GM18520 (cell line): ENCODE measurements at regions not wholly inside any gene's neighbourhood (a gene's known extent, or its start where the extent isn't known, plus 50 kb on each side); places are given as distances from the start of the nearest gene placed in this dataset.
A peak's percentile ranks its signal among the peaks of the same experiment; 100 is the strongest.
"Not testable (repeated sequence)": the region's sequence is repeated elsewhere in the genome, so short reads cannot be mapped to it uniquely, and the experiment has no call there.

Source experiments
- ATAC-seq: cut with Tn5 transposase; IDR thresholded peaks from one replicate; pipeline ENCODE4 v1.9.1; 2021; ENCODE audit not compliant: unreplicated experiment

DNA sequence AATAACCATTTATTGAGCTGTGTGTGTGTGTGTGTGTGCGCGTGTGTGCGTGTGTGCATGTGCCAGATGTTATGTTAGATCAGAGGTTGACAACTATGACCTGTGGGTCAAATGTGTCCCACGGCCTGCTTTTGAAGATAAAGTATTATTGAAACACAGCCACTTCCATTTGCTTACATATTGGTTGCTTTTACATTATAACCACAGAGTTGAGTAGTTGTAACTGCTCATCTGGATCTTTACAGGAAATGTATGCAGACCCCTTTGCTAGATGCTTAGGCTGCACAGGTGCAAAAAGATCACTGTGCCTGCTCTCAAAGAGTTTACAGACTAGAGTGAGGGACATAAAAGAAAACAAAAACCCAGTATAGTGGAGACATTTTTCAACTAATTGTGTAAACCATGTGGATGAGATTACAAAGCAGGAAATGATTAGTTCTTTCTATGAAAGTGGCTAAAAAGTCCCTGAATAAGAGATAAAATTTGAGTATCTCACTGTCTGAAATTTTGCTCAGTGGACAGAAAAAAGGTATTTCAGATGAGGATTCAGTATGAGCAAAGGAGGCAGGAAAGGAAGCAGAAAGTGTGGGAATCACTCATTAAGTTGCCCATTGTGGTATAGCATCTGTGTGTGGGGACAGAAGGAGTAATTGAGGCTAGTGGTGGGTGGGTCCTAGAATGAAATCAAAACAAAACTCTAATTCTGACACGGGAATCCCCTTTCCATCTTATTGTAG is 188.4 kb downstream of the PAH start:
- peak; percentile 38 for ATAC-seq

GRCh38 chr12:102726686-102727085 is 190.4 kb downstream of the PAH start:
- ATAC-seq, result no peak

- ATAC-seq, result no peak
Measured at GRCh38 chr12:102722147-102722546, 194.9 kb downstream of the PAH start.

DNA sequence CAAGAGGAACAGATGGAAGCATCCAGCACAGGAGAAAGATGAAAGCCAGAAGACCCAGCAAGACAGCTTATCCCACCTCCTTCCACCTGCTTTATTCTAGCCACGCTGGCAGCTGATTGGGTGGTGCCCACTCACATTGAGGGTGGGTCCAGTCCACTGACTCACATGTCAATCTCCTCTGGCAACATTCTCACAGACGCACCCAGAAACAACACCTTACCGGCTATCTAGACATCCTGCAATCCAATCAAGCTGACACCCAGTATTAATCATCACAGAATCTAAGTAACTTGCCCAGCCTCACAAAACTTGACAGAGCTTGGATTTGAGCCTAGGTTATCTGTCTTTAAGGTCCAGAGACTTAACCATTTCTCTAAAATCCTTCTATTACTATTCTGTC is 208.9 kb downstream of the PAH start:
- no peak for ATAC-seq

DNA sequence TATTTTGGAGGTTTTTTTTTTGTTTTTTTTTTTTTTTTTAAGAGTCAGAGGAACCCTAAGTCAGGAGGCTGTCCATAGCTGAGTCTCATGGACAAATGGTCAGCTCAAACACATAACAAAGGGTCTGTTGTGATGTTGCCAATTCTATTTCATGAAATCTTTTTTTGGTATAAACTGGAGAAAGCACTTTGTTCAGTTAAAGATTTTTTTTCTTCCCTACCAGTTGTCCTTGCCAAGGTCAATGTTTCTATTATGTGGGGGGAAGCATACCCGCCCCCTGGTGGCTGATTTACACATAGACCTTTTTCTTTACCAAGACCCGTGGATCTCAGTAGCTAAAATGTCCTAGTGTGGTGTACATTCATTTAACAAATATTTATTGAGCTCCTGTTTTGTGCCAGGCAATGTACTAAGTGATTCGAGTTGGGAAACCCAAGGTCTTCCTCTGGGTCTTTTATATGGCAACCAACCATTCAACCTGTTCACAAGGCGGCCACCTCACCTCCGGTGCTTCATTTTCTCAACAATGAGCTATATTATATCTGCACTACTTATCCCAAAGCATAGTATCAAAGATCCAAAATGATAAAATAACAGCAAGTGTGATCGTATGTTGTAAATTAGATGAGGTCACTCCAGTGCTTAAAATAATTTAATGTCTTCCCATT is 214.5 kb downstream of the PAH start:
- ATAC-seq, result no peak

DNA sequence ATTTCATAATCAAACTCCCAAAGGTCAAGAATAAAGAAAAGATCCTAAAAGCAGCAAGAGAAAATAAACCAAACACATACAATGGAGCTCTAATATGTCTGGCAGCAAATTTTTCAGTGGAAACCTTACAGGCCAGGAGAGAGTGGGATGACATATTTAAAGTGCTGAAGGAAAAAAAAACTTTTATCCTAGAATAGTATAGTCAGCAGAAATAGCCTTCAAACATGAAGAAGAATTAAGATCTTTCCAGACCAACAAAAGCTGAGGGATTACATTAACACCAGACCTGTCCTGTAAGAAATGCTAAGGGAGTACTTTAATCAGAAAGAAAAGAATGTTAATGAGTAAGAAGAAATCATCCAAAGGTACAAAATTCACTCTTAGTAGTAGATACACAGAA is 215.7 kb upstream of the IGF1 start:
- no peak for ATAC-seq

GRCh38 chr12:102694903-102695302 is 214.5 kb upstream of the IGF1 start:
- ATAC-seq, result no peak

DNA sequence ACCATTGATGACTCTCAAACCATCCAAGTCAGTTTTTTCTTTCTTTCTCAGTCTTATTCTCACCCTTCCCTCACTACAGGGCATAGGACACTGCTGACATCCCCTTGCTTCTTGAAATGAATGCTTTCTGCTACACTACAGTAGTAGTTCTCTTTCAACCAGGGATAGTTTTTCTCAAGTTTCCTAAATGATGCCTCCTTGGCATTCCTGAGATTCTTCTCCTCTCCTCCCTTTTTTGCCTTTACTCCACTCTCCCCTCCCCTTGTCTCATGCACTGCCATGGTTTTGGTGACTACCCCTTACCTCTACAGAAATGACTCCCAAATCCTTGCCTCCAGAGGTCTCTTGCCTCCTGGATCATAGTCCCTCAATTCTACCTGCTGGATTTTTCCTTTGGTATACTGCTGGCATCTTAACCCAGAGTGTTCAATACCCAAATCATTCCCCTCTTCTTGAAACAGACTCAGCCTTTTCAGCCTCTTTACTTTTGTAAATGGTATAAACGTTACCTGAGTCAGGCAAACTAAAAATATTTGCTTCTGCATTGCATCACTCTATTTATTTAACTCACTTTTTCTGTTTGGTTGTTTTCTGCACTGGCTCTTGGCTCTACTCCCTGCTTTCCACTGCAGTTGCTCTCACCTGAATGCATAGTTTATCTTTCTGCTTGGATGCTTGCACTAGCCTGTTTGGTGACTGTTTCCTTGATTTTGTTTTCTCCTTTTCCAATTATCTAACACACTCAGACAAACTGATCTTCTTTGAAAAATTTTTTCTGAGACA is 211.6 kb upstream of the IGF1 start:
- no peak for ATAC-seq

DNA sequence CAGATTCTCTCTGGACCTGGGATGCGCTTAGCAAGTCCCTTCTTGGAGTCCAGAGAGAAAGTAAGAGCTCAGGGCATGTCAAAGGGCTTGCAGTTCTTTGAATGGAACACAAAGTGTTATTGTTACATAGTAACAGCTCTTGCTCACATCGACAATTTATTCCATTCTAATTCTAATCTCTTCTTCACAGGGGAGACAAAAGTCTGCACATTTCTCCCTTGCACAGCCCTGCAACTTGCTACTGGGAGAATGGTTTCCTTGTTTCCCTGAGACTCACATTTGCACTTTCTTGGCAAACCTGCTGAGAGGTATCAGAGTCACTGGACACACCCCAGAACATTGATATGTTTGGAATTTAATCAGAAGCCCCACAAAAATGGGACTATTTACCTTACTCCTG is 209.9 kb upstream of the IGF1 start:
- no peak for ATAC-seq

DNA sequence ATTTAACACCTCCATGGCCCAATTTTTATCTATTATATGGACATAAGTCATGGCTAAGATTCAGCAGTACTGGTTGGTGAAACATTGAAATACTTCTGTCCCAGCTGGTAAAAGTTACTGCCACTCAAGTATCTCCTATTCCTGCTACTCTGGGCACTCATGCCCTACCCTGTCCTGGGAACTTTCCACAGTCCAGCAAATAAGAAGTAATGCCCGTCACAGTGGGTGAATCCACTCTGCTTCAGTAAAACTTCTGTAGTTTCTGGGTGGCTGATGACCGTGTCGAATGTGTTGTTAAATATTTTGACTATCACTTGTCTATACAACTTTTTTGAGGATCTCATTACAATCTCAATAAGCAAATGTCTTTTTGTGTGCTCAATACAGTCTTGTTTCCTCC is 209.3 kb upstream of the IGF1 start:
- ATAC-seq, result no peak

DNA sequence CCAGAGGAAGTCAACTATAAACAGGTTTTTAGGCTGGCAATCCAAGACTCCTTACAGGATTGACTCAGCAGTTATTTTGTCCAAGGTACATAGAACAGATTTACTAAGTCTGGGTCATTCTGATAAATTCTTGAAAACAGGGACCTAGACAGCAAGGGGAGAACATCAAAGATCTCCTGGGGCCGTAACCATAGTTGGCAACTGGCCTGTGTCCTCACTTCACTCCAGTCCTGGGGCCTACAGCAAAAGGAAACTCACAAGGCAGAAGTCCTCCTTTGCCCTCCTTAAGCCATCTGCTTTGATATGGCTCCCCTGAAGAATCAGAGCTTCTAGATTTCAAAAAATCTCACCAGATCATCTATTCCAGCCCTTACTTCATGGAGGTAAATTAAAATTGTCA is 207.2 kb upstream of the IGF1 start:
- ATAC-seq, result no peak

DNA sequence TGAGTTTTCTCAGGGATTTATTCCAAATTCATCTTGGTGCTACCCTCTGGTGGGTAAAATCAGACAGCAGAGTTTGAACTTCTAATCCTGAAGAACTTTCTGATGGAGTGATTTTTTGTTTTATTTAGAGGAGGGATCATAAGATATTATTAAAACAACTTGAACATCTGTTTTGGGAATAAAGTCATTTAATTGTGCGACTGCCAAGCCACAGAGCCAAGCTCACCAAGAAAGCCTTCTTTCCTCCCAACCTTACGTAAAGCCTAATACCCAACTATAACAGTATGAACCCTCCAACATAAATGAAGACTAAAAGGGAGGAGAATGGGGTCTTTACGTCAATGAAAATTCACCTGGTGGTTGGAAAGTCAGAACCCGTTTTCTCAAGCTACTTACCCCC is 205.5 kb upstream of the IGF1 start:
- ATAC-seq, result no peak

GRCh38 chr12:102685172-102685571 is 204.8 kb upstream of the IGF1 start:
- ATAC-seq, result no peak

DNA sequence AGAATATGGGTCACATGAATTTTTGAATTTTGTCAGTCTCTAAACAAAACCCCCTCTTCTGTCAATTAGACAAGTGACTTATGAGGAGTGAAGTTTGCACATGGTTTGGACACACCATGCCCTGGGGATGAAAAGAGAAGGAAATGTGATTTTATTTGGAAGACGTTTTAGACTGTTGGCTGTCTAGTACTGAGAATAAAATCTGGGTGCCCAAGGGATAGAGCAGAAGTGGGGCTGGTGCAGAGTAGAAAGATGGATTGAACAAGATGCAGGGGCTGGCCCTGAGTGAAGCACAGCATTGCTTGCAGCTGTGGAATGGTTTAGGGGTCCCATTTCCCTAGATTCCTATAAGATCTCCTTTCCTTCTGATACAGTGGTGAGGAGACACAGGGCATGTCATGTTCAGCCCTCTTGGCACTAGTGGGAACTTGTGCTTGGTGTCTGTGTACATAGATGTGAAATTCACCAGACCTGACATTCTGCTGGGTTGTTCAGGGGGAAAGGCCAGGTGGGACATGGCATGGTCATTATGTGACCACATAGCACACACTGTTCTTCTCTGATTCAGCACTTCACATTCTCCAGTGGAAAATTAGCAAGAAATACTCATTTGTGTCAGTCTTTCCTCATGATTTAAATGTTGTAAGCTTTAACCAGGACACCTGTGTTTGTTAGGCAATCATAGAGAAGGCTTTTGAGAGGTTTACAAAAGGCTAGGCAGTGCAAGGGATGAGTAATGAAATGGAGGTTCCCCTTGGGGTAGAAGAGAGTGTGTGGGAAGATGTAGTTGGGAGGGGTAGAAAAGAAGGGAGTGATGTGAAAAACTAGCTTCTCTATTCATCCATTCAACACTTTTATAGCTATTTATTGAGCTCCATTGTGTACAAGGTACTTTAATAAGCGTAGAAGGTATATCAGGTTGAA is 202.3 kb upstream of the IGF1 start:
- ATAC-seq, result no peak

DNA sequence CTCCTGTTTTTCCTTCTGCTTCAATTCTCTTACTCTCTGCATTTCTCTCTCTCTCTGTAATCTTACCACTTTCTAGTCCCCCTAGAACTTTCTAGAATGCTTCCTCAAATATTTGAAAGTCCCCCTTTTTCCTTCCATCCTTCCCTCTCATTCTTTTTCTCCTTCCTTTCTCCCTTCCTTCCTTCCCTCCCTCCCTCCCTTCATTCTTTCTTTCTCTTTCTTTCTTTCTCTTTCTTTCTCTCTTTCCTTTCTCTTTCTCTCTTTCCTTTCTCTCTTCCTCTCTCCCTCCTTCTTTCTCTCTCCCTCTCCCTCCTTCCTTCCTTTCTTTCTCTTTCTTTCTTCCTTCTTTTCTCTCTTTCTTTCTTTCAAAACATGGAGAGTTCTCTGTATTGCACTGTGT is 201.4 kb upstream of the IGF1 start:
- no peak for ATAC-seq

DNA sequence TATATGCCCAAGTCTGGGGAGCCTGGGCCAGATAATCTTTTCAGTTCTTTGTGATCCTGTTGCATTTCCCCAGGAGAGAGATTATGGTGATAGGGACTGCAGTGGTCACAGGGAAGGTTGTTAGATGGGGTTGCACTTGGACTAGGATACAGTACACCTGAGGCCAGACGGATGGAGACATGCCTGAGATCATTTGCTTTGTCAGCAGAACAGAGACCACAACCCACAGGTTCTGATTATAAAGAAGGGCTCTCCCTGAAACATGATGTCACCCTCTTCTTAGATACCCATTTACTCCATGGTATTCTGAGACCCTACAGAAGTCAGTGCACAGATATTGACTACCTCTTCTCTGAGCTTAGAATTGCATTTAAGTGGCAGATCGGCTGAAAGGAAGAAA is 200.9 kb upstream of the IGF1 start:
- no peak for ATAC-seq

- no peak for ATAC-seq
Measured at GRCh38 chr12:102680304-102680703, 199.9 kb upstream of the IGF1 start.

DNA sequence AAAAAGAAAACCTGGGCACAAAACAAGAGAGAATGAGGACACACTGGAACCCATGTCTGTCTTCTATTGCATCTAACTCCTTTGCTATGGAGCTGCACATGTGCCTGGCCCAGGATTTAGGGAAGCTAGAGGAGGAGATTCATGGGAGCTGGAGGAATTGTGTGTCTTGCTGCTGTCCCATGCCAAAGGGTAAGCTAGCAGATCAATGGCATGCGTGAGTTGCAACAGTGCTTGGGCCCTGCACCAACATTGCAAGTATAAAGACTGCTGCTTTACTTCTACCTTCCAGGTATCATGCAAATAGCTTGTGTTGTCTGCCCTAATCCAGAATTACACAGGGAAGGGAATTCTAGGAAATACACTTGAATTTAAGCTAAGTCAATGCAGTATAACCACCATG is 196.4 kb upstream of the IGF1 start:
- ATAC-seq, result no peak

GRCh38 chr12:102675672-102676071 is 195.3 kb upstream of the IGF1 start:
- ATAC-seq, result no peak

DNA sequence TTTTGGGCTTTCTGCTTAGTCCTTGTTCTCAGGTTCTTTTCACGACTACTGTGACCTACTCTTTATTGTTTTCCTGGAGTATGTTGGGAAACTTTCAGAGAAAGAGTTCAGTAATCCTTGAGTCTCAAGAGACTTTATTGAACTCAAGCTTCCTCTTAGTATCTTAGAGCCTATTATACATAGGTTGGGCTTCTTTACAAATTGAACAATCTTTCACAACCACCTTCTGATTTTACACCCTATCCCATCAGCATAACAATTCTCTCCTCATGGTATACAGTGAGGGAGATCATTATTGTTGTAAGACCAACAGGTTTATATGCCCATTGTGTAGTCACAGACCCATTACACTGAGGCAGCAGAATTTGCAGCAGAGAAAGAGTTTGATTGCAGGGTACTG is 193.2 kb upstream of the IGF1 start:
- ATAC-seq, result no peak

DNA sequence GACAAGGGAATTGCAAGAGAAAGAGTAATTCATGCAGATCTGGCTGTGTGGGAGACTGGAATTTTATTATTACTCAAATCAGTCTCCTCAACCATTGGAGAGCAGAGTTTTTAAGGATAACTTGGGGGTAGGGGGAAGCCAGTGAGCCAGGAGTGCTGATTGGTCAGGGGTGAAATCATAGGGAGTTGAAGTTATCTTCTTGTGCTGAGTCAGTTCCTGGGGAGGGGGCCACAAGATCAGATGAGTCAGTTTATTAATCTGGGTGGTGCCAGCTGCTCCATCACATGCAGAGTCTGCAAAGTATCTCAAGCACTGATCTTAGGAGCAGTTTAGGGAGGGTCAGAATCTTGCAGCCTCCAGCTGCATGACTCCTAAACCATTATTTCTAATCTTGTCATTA is 191.8 kb upstream of the IGF1 start:
- ATAC-seq, result not testable (repeated sequence)
